Liver (tissue), 8 donors: ENCODE measurements at regions not wholly inside any gene's neighbourhood (a gene's known extent, or its start where the extent isn't known, plus 50 kb on each side); places are given as distances from the start of the nearest gene placed in this dataset.

ENCODE experiments used
- DNase-seq: peaks from one replicate; pipeline ENCODE4 v3.0.0-alpha.2; 2017; ENCODE audit warnings: low spot score
- H3K27ac ChIP-seq, 2 donors: one replicate each; pipeline ENCODE4 v1.7.0; 2013; ENCODE audit warnings: inconsistent platforms in 2 of 2, low read length in 2 of 2, control low read depth in 1 of 2, low read depth in 1 of 2, mild to moderate bottlenecking in 1 of 2
- H3K27me3 ChIP-seq, 4 donors: one replicate each; pipeline versions ENCODE4 v1.6.1 to v1.7.0; 2013; ENCODE audit warnings: low read length in 3 of 4, inconsistent platforms in 1 of 4, mild to moderate bottlenecking in 1 of 4, moderate library complexity in 1 of 4; ENCODE audit not compliant: control insufficient read depth in 4 of 4, insufficient read depth in 4 of 4
- H3K36me3 ChIP-seq, 4 donors: one replicate each; pipeline versions ENCODE4 v1.6.1 to v1.7.0; 2013; ENCODE audit warnings: low read length in 3 of 4, mild to moderate bottlenecking in 3 of 4, low read depth in 1 of 4, moderate library complexity in 1 of 4; ENCODE audit not compliant: control insufficient read depth in 4 of 4, insufficient read depth in 3 of 4
- H3K4me1 ChIP-seq, 4 donors: one replicate each; pipeline versions ENCODE4 v1.6.1 to v1.7.0; 2013; ENCODE audit warnings: low read length in 3 of 4, mild to moderate bottlenecking in 3 of 4, moderate library complexity in 1 of 4; ENCODE audit not compliant: control insufficient read depth in 4 of 4, insufficient read depth in 4 of 4
- H3K4me3 ChIP-seq, 3 donors: one replicate each; pipeline versions ENCODE4 v1.6.1 to v1.7.0; 2013; ENCODE audit warnings: low read length in 3 of 3, control low read depth in 1 of 3, low read depth in 1 of 3, mild to moderate bottlenecking in 1 of 3
- H3K9ac ChIP-seq, 2 donors: one replicate each; pipeline ENCODE4 v1.7.0; 2013; ENCODE audit warnings: low read length in 2 of 2, mild to moderate bottlenecking in 2 of 2, moderate library complexity in 2 of 2, control low read depth in 1 of 2, low read depth in 1 of 2
- H3K9me3 ChIP-seq, 4 donors: one replicate each; pipeline versions ENCODE4 v1.6.1 to v1.7.0; 2013; ENCODE audit warnings: low read length in 3 of 4; ENCODE audit not compliant: control insufficient read depth in 4 of 4
- ATF3 ChIP-seq: IDR thresholded peaks from 2 replicates; pipeline ENCODE4 v1.6.1; 2016; ENCODE audit warnings: antibody characterized with exemption
- CTCF ChIP-seq: fragments of 150-350 bp; IDR thresholded peaks from 2 replicates; pipeline ENCODE4 v1.5.1; 2017; ENCODE audit warnings: improper control_type of control experiment, low read depth, low read length; ENCODE audit not compliant: missing input control
- EGR1 ChIP-seq, 2 donors: IDR thresholded peaks; 2 replicates each; pipeline ENCODE4 v1.6.1; 2016 to 2018; ENCODE audit warnings: antibody characterized with exemption in 2 of 2, low read depth in 2 of 2
- FOXA1 ChIP-seq: IDR thresholded peaks from 2 replicates; pipeline ENCODE4 v1.6.1; 2016; ENCODE audit warnings: antibody characterized with exemption
- FOXA2 ChIP-seq: IDR thresholded peaks from 2 replicates; pipeline ENCODE4 v1.6.1; 2016; ENCODE audit warnings: antibody characterized with exemption
- GABPA ChIP-seq, 2 donors: IDR thresholded peaks in 1 of 2; conservative IDR thresholded peaks in 1 of 2; 2 replicates each; pipeline ENCODE4 v1.6.1; 2016; ENCODE audit warnings: antibody characterized with exemption in 2 of 2, mild to moderate bottlenecking in 1 of 2, moderate library complexity in 1 of 2
- HNF4A ChIP-seq, 2 donors: conservative IDR thresholded peaks; 2 replicates each; pipeline ENCODE4 v1.6.1; 2016; ENCODE audit warnings: antibody characterized with exemption in 2 of 2, mild to moderate bottlenecking in 2 of 2
- HNF4G ChIP-seq: IDR thresholded peaks from 2 replicates; pipeline ENCODE4 v1.6.1; 2016; ENCODE audit warnings: antibody characterized with exemption
- JUND ChIP-seq, 2 donors: IDR thresholded peaks; 2 replicates each; pipeline ENCODE4 v1.6.1; 2016; ENCODE audit warnings: antibody characterized with exemption in 2 of 2
- NR2F2 ChIP-seq: IDR thresholded peaks from 2 replicates; pipeline ENCODE4 v1.6.1; 2016; ENCODE audit warnings: antibody characterized with exemption
- RAD21 ChIP-seq, 2 donors: IDR thresholded peaks; 2 replicates each; pipeline ENCODE4 v1.6.1; 2016; ENCODE audit warnings: antibody characterized with exemption in 2 of 2, mild to moderate bottlenecking in 2 of 2
- REST ChIP-seq: IDR thresholded peaks from 2 replicates; pipeline ENCODE4 v1.6.1; 2016; ENCODE audit warnings: antibody characterized with exemption, mild to moderate bottlenecking
- RXRA ChIP-seq, 2 donors: IDR thresholded peaks; 2 replicates each; pipeline ENCODE4 v1.6.1; 2017 to 2018; ENCODE audit warnings: antibody characterized with exemption in 2 of 2, mild to moderate bottlenecking in 1 of 2
- SP1 ChIP-seq: IDR thresholded peaks from 2 replicates; pipeline ENCODE4 v1.6.1; 2018; ENCODE audit warnings: antibody characterized with exemption, mild to moderate bottlenecking
- TAF1 ChIP-seq: conservative IDR thresholded peaks from 2 replicates; pipeline ENCODE4 v1.6.1; 2016; ENCODE audit warnings: antibody characterized with exemption, mild to moderate bottlenecking
- YY1 ChIP-seq: IDR thresholded peaks from 2 replicates; pipeline ENCODE4 v1.6.1; 2016; ENCODE audit warnings: antibody characterized with exemption, mild to moderate bottlenecking
- ZBTB33 ChIP-seq: IDR thresholded peaks from 2 replicates; pipeline ENCODE4 v1.6.1; 2016; ENCODE audit warnings: antibody characterized with exemption
- WGBS: extraction: QIAGEN DNeasy Blood & Tissue Kit; methylation state at CpG from one replicate; pipeline ENCODE4 v1.1.7; 2013; 5-methylcytosine and 5-hydroxymethylcytosine counted together
- donor health status: healthy.
- donor health status: healthy.
- donor health status: healthy.
- donor health status: healthy.
- donor health status: healthy.

- no peak for TF ChIP-seq REST
- TF ChIP-seq TAF1: no peak
- TF ChIP-seq GABPA (IDR thresholded peaks at IDR 0.05 in 1 of 2, conservative IDR thresholded peaks at IDR 0.05 in 1 of 2): no peak
- no peak for TF ChIP-seq JUND (IDR thresholded peaks at IDR 0.05)
These were observed 253.4 kb upstream of the SFSWAP start (continued) for GRCh38 chr12:131457331-131458047.

- Histone ChIP-seq H3K9ac (no peak overlapping the region), H3K27ac (no peak overlapping the region), H3K36me3 (no peaks in the 10 kb centered on the region), H3K4me1 (no peaks in the 10 kb centered on the region), H3K27me3 (peaks cover 0 to 3% (median 0%) of the 10 kb centered on the region in 4 donors), H3K4me3 (no peak overlapping the region), H3K9me3 (no peaks in the 10 kb centered on the region)
- DNase-seq: no peak
- WGBS: 79% methylated on average over 9 of the region's 9 CpGs
- TF ChIP-seq REST (no peak), FOXA1 (no peak), HNF4A (conservative IDR thresholded peaks at IDR 0.05) (no peak), JUND (IDR thresholded peaks at IDR 0.05) (no peak), HNF4G (no peak), NR2F2 (no peak), GABPA (IDR thresholded peaks at IDR 0.05 in 1 of 2, conservative IDR thresholded peaks at IDR 0.05 in 1 of 2) (no peak), RAD21 (IDR thresholded peaks at IDR 0.05) (no peak), FOXA2 (no peak), EGR1 (IDR thresholded peaks at IDR 0.05; ENCODE audit: low read depth in 2 of 2) (no peak)
These were observed 252.9 kb upstream of the SFSWAP start for GRCh38 chr12:131458048-131458374.

GRCh38 chr12:131458931-131459772 lies 251.7 kb upstream of the SFSWAP start:
- DNase-seq: peak; percentile 30
- 79% methylated on average over 31 of the region's 31 CpGs for WGBS
- Histone ChIP-seq H3K4me3 (no peak overlapping the region), H3K36me3 (no peaks in the 10 kb centered on the region), H3K9ac (no peak overlapping the region), H3K4me1 (no peaks in the 10 kb centered on the region), H3K9me3 (no peaks in the 10 kb centered on the region), H3K27ac (no peak overlapping the region), H3K27me3 (peaks cover 0 to 3% (median 0%) of the 10 kb centered on the region in 4 donors)
- TF ChIP-seq GABPA (IDR thresholded peaks at IDR 0.05 in 1 of 2, conservative IDR thresholded peaks at IDR 0.05 in 1 of 2): no peak
- TF ChIP-seq CTCF: no peak
- no peak for TF ChIP-seq RXRA (IDR thresholded peaks at IDR 0.05)
- TF ChIP-seq EGR1 (IDR thresholded peaks at IDR 0.05; ENCODE audit: low read depth in 2 of 2): no peak
- no peak for TF ChIP-seq ATF3
- TF ChIP-seq JUND (IDR thresholded peaks at IDR 0.05): no peak
- no peak for TF ChIP-seq NR2F2
- TF ChIP-seq ZBTB33: no peak
- TF ChIP-seq SP1: no peak
- no peak for TF ChIP-seq HNF4A (conservative IDR thresholded peaks at IDR 0.05)
- TF ChIP-seq YY1: no peak
- no peak for TF ChIP-seq FOXA2
